ENCODE measurements at regions not wholly inside any gene's neighbourhood (a gene's known extent, or its start where the extent isn't known, plus 50 kb on each side); places are given as distances from the start of the nearest gene placed in this dataset.

DNA sequence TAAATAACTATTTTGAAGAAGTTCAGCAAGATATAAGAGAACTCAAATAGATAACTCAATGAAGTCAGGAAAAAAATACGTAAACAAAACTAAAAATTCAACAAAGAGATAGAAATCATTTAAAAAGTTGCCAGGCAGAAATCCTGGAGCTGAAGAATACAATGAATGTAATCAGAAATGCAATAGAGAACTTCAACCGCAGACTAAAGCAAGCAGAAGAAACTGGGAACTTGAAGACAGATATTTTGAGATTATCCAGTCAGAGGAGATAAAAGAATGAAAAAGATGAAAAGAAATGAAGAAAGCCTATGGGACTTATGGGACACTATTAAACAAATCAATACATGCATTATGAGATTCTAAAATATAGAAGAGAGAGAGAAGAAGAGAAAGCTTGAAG is 129.1 kb upstream of the LPAR1 start:
- Histone ChIP-seq H3K27ac (ENCODE audit: low read depth, low read length) (no peak overlapping the region), H3K27me3 (ENCODE audit: insufficient read depth, low read length, poor library complexity, severe bottlenecking) (no peaks in the 10 kb centered on the region), H3K4me1 (ENCODE audit: insufficient read depth, low read length) (no peaks in the 10 kb centered on the region), H3K4me3 (ENCODE audit: low read length) (no peak overlapping the region), H3K9me3 (ENCODE audit: low read length) (no peaks in the 10 kb centered on the region), H3K36me3 (ENCODE audit: insufficient read depth, low read length) (no peaks in the 10 kb centered on the region)
- Mint-ChIP-seq H3K27me3 (peaks cover 0 to 6% of the 10 kb centered on the region in 2 donors), H3K4me1 (no peaks in the 10 kb centered on the region), H3K36me3 (no peaks in the 10 kb centered on the region), H3K9me3 (peaks cover 14 to 26% (median 20%) of the 10 kb centered on the region in 5 donors), H3K27ac (no peak overlapping the region), H3K4me3 (no peak overlapping the region)
- ChIA-PET CTCF (no interaction called here), POLR2A (no interaction called here)
- DNase-seq: no peak

- no peaks in the 10 kb centered on the region for H3K9me3 ChIP-seq (ENCODE audit: low read length)
- no peaks in the 10 kb centered on the region for H3K4me1 ChIP-seq (ENCODE audit: insufficient read depth, low read length)
- no peak overlapping the region for H3K27ac ChIP-seq (ENCODE audit: low read depth, low read length)
- no peak overlapping the region for H3K4me3 Mint-ChIP-seq
- H3K27ac Mint-ChIP-seq: no peak overlapping the region
- H3K27me3 ChIP-seq (ENCODE audit: insufficient read depth, low read length, poor library complexity, severe bottlenecking): no peaks in the 10 kb centered on the region
- no peaks in the 10 kb centered on the region for H3K36me3 Mint-ChIP-seq
- peaks cover 0 to 6% of the 10 kb centered on the region in 2 donors for H3K27me3 Mint-ChIP-seq
- H3K36me3 ChIP-seq (ENCODE audit: insufficient read depth, low read length): no peaks in the 10 kb centered on the region
- no peaks in the 10 kb centered on the region for H3K4me1 Mint-ChIP-seq
- ChIA-PET CTCF (interaction anchor here (0.6 to 0.7 kb wide), 2 partner anchors 62 to 792 kb away, joined by 3 read pairs; no protein-coding TSS in a partner anchor), POLR2A (no interaction called here)
- DNase-seq: no peak
- H3K4me3 ChIP-seq (ENCODE audit: low read length): no peak overlapping the region
- H3K9me3 Mint-ChIP-seq: peaks cover 14 to 25% (median 20%) of the 10 kb centered on the region in 5 donors
Observed at GRCh38 chr9:111163716-111164389, 125.6 kb upstream of the LPAR1 start.

- Mint-ChIP-seq H3K9me3 (peaks cover 3 to 9% (median 8%) of the 10 kb centered on the region in 5 donors), H3K27me3 (peaks cover 0 to 4% of the 10 kb centered on the region in 2 donors), H3K4me1 (no peaks in the 10 kb centered on the region), H3K4me3 (no peak overlapping the region), H3K36me3 (no peaks in the 10 kb centered on the region), H3K27ac (no peak overlapping the region)
- H3K36me3 ChIP-seq (ENCODE audit: insufficient read depth, low read length): no peaks in the 10 kb centered on the region
- CTCF ChIA-PET: no interaction called here
- no peaks in the 10 kb centered on the region for H3K9me3 ChIP-seq (ENCODE audit: low read length)
- no peaks in the 10 kb centered on the region for H3K4me1 ChIP-seq (ENCODE audit: insufficient read depth, low read length)
- POLR2A ChIA-PET: no interaction called here
- no peak overlapping the region for H3K27ac ChIP-seq (ENCODE audit: low read depth, low read length)
- DNase-seq: no peak
- H3K4me3 ChIP-seq (ENCODE audit: low read length): no peak overlapping the region
- no peaks in the 10 kb centered on the region for H3K27me3 ChIP-seq (ENCODE audit: insufficient read depth, low read length, poor library complexity, severe bottlenecking)
Observed at GRCh38 chr9:111162026-111162425, 123.8 kb upstream of the LPAR1 start.

- H3K27me3 Mint-ChIP-seq: peaks cover 0 to 4% of the 10 kb centered on the region in 2 donors
- H3K27ac Mint-ChIP-seq: no peak overlapping the region
- H3K4me3 Mint-ChIP-seq: no peak overlapping the region
- peaks cover 0 to 5% (median under 1%) of the 10 kb centered on the region in 5 donors for H3K9me3 Mint-ChIP-seq
- DNase-seq: no peak
- no peak overlapping the region for H3K4me3 ChIP-seq (ENCODE audit: low read length)
- no peaks in the 10 kb centered on the region for H3K36me3 ChIP-seq (ENCODE audit: insufficient read depth, low read length)
- no peaks in the 10 kb centered on the region for H3K9me3 ChIP-seq (ENCODE audit: low read length)
- H3K4me1 ChIP-seq (ENCODE audit: insufficient read depth, low read length): no peaks in the 10 kb centered on the region
- ChIA-PET CTCF (no interaction called here), POLR2A (no interaction called here)
- no peaks in the 10 kb centered on the region for H3K36me3 Mint-ChIP-seq
- no peak overlapping the region for H3K27ac ChIP-seq (ENCODE audit: low read depth, low read length)
- H3K27me3 ChIP-seq (ENCODE audit: insufficient read depth, low read length, poor library complexity, severe bottlenecking): no peaks in the 10 kb centered on the region
- no peaks in the 10 kb centered on the region for H3K4me1 Mint-ChIP-seq
Observed at GRCh38 chr9:111161015-111161415, 122.7 kb upstream of the LPAR1 start.

DNA sequence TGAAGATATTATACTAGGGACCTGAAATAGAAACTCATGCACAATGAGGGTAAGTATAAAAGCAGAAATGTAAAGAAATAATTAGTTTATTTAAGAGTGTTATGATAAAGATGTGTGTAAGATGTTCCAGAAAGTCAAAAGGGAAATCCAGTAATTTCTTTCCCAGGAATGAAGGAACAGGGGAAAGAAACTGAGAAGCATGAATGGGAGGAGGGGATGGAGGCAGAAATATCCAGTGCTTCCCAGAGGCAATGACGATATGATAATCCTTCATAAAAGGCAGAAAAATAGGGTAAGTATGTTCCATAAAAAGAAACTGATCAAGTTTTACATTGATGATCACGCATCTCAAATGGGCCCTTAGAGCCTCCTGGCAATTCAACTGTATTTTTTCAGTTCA is 120.7 kb upstream of the LPAR1 start:
- DNase-seq: no peak

GRCh38 chr9:111158363-111158762 is 120.1 kb upstream of the LPAR1 start:
- Mint-ChIP-seq H3K9me3 (peaks cover 0 to 2% (median 0%) of the 10 kb centered on the region in 5 donors), H3K36me3 (no peaks in the 10 kb centered on the region), H3K27ac (no peak overlapping the region), H3K27me3 (no peaks in the 10 kb centered on the region), H3K4me3 (no peak overlapping the region), H3K4me1 (no peaks in the 10 kb centered on the region)
- H3K27ac ChIP-seq (ENCODE audit: low read depth, low read length): no peak overlapping the region
- no peak overlapping the region for H3K4me3 ChIP-seq (ENCODE audit: low read length)
- DNase-seq: no peak
- no peaks in the 10 kb centered on the region for H3K27me3 ChIP-seq (ENCODE audit: insufficient read depth, low read length, poor library complexity, severe bottlenecking)
- CTCF ChIA-PET: no interaction called here
- H3K9me3 ChIP-seq (ENCODE audit: low read length): no peaks in the 10 kb centered on the region
- no peaks in the 10 kb centered on the region for H3K4me1 ChIP-seq (ENCODE audit: insufficient read depth, low read length)
- H3K36me3 ChIP-seq (ENCODE audit: insufficient read depth, low read length): no peaks in the 10 kb centered on the region
- POLR2A ChIA-PET: no interaction called here

More for the DNA sequence above, 120.7 kb upstream of the LPAR1 start:
- POLR2A ChIA-PET: no interaction called here
- peaks cover 0 to 4% of the 10 kb centered on the region in 2 donors for H3K27me3 Mint-ChIP-seq
- H3K36me3 ChIP-seq (ENCODE audit: insufficient read depth, low read length): no peaks in the 10 kb centered on the region
- no peaks in the 10 kb centered on the region for H3K9me3 ChIP-seq (ENCODE audit: low read length)
- H3K4me1 ChIP-seq (ENCODE audit: insufficient read depth, low read length): no peaks in the 10 kb centered on the region
- H3K27ac Mint-ChIP-seq: no peak overlapping the region
- no peaks in the 10 kb centered on the region for H3K4me1 Mint-ChIP-seq
- H3K27ac ChIP-seq (ENCODE audit: low read depth, low read length): no peak overlapping the region
- no peak overlapping the region for H3K4me3 ChIP-seq (ENCODE audit: low read length)
- H3K4me3 Mint-ChIP-seq: no peak overlapping the region
- no peaks in the 10 kb centered on the region for H3K27me3 ChIP-seq (ENCODE audit: insufficient read depth, low read length, poor library complexity, severe bottlenecking)
- peaks cover 0 to 2% (median 0%) of the 10 kb centered on the region in 5 donors for H3K9me3 Mint-ChIP-seq
- CTCF ChIA-PET: no interaction called here
- no peaks in the 10 kb centered on the region for H3K36me3 Mint-ChIP-seq

- Histone ChIP-seq H3K4me1 (ENCODE audit: insufficient read depth, low read length) (no peaks in the 10 kb centered on the region), H3K4me3 (ENCODE audit: low read length) (no peak overlapping the region), H3K36me3 (ENCODE audit: insufficient read depth, low read length) (no peaks in the 10 kb centered on the region), H3K27me3 (ENCODE audit: insufficient read depth, low read length, poor library complexity, severe bottlenecking) (no peaks in the 10 kb centered on the region), H3K9me3 (ENCODE audit: low read length) (no peaks in the 10 kb centered on the region), H3K27ac (ENCODE audit: low read depth, low read length) (no peak overlapping the region)
- ChIA-PET CTCF (no interaction called here), POLR2A (no interaction called here)
- no peak for DNase-seq
- H3K9me3 Mint-ChIP-seq: peaks cover 0 to 2% (median 0%) of the 10 kb centered on the region in 5 donors
- no peak overlapping the region for H3K27ac Mint-ChIP-seq
- no peak overlapping the region for H3K4me3 Mint-ChIP-seq
- H3K27me3 Mint-ChIP-seq: no peaks in the 10 kb centered on the region
- no peaks in the 10 kb centered on the region for H3K36me3 Mint-ChIP-seq
- H3K4me1 Mint-ChIP-seq: no peaks in the 10 kb centered on the region
Observed at GRCh38 chr9:111154081-111154562, 115.9 kb upstream of the LPAR1 start.

DNA sequence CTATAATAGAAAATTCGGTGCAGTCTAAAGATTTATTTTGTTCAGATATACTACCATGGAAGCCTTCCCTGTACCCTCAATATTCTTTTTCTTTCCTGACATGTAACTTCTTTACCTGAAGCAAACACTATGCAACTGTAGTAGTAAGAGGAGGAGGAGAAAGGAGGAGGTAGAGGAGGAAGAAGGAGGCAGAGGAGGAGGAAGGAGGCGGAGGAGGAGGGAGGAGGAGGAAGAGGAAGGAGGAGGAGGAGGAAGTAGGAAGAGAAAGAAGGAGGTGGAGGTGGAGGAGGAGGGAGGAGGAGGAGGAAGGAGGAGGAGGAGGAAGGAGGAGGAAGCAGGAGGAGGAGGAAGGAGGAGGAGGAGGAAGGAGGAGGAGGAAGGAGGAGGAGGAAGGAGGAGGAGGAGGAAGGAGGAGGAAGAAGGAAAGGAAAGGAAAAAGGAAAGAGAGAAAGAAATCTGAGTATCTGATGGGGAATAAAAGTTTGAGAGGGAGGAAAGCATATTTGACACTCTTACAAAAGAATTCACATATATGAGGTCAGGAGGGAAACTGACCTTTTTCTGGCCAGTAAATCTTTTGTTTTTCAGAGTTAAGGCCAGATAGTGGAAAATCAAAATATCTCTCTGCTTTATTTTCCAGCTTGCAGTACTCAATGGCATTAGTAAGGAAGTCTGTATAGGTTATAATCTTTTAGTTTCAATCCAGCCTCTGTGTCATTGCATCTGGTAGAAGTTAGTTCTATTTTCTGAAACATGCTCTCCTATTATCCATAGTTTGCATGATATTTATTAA is 114.5 kb upstream of the LPAR1 start:
- POLR2A ChIA-PET: no interaction called here

More for the DNA sequence above, 114.5 kb upstream of the LPAR1 start:
- Mint-ChIP-seq H3K36me3 (no peaks in the 10 kb centered on the region), H3K9me3 (peaks cover 0 to 2% (median 0%) of the 10 kb centered on the region in 5 donors), H3K27me3 (peaks cover 0 to 2% of the 10 kb centered on the region in 2 donors), H3K4me1 (no peaks in the 10 kb centered on the region), H3K4me3 (no peak overlapping the region), H3K27ac (no peak overlapping the region)
- CTCF ChIA-PET: no interaction called here
- Histone ChIP-seq H3K9me3 (ENCODE audit: low read length) (no peaks in the 10 kb centered on the region), H3K4me3 (ENCODE audit: low read length) (no peak overlapping the region), H3K36me3 (ENCODE audit: insufficient read depth, low read length) (no peaks in the 10 kb centered on the region), H3K27me3 (ENCODE audit: insufficient read depth, low read length, poor library complexity, severe bottlenecking) (no peaks in the 10 kb centered on the region), H3K4me1 (ENCODE audit: insufficient read depth, low read length) (no peaks in the 10 kb centered on the region), H3K27ac (ENCODE audit: low read depth, low read length) (no peak overlapping the region)
- no peak for DNase-seq
